Upper lobe of left lung (tissue), 6 donors: ENCODE measurements at regions not wholly inside any gene's neighbourhood (a gene's known extent, or its start where the extent isn't known, plus 50 kb on each side); places are given as distances from the start of the nearest gene placed in this dataset.

Source experiments
- ATAC-seq, 2 donors: fragments of 200-7000 bp; cut with Tn5 transposase; one replicate each; pipeline ENCODE4 v1.9.1; 2022; ENCODE audit warnings: mild to moderate bottlenecking in 2 of 2, moderate library complexity in 2 of 2; ENCODE audit not compliant: low FRiP score in 2 of 2
- DNase-seq, 2 donors: peaks; one replicate each; pipeline ENCODE4 v3.0.0-alpha.2; 2019 to 2020
- H3K27ac ChIP-seq, 4 donors: fragments of 200-600 bp; sonication (generic); one replicate each; pipeline ENCODE4 v1.5.1; 2016 to 2019
- H3K27me3 ChIP-seq, 4 donors: fragments of 200-600 bp; sonication (generic); one replicate each; pipeline ENCODE4 v1.5.1; 2017 to 2019
- H3K36me3 ChIP-seq, 4 donors: fragments of 200-600 bp; sonication (generic); one replicate each; pipeline ENCODE4 v1.5.1; 2016 to 2019
- H3K4me1 ChIP-seq, 4 donors: fragments of 200-600 bp; sonication (generic); one replicate each; pipeline ENCODE4 v1.5.1; 2018 to 2019
- H3K4me3 ChIP-seq, 4 donors: fragments of 200-600 bp; sonication (generic); one replicate each; pipeline ENCODE4 v1.5.1; 2017 to 2019; ENCODE audit warnings: mild to moderate bottlenecking in 2 of 4, moderate library complexity in 1 of 4
- H3K9me3 ChIP-seq, 4 donors: fragments of 200-600 bp; sonication (generic); one replicate each; pipeline ENCODE4 v1.5.1; 2018 to 2019
- CTCF ChIP-seq, 6 experiments: fragments of 450-650 bp in 4 of 6; fragments of 200-600 bp in 2 of 6; sonication (generic) in 2 of 6; IDR thresholded peaks; one replicate each; pipeline ENCODE4 v1.5.1; 2016 to 2019; ENCODE audit warnings: antibody characterized with exemption in 6 of 6
- EP300 ChIP-seq, 4 donors: sonication (generic); formaldehyde crosslinking; IDR thresholded peaks; one replicate each; pipeline ENCODE4 v1.5.1; 2017; ENCODE audit warnings: antibody characterized with exemption in 4 of 4, control low read depth in 2 of 4
- POLR2A ChIP-seq, 4 donors: fragments of 450-650 bp; IDR thresholded peaks; one replicate each; pipeline ENCODE4 v1.5.1; 2016 to 2017; ENCODE audit warnings: antibody characterized with exemption in 4 of 4, mild to moderate bottlenecking in 2 of 4
- POLR2AphosphoS5 ChIP-seq, 2 donors: sonication (generic); formaldehyde crosslinking; IDR thresholded peaks; one replicate each; pipeline ENCODE4 v1.5.1; 2017; ENCODE audit warnings: antibody characterized with exemption in 2 of 2
- WGBS, 2 donors: methylation state at CpG; one replicate each; pipeline ENCODE4 v1.1.5; 2017 to 2018; 5-methylcytosine and 5-hydroxymethylcytosine counted together
- donor health status: DM: no; HTN: no; CAD: no; lungs with moderate emphysema.
- donor health status: DM: no; HTN: yes; CAD: no; lungs with severe emphysema.

DNA sequence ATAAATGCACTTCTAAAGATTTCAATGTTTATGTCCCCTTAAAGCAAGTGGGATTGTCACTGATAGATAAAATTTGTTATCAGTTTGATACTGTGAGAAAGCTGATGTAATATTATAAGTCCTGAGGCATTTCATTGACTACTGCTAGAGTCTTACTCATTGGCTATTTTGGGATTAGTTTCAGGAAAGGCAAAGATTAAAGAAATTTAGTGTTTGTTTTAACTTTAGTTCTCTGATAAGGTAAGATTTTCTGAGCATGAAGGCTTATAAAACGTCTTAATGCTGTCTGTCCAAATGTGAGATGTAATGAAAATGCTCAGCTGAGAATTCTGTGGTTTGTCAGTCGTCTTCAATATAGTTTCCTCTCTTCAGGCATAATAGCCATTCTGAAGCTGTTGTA lies 886.4 kb upstream of the CDH2 start:
- ATAC-seq = no peak
- H3K4me1 ChIP-seq = no peaks in the 10 kb centered on the region
- H3K4me3 ChIP-seq = no peak overlapping the region
- WGBS, 2 donors = 25 to 30% methylated on average over 2 of the region's 2 CpGs
- no peaks in the 10 kb centered on the region for H3K27me3 ChIP-seq
- H3K36me3 ChIP-seq = no peaks in the 10 kb centered on the region
- no peaks in the 10 kb centered on the region for H3K9me3 ChIP-seq
- TF ChIP-seq EP300 (IDR thresholded peaks at IDR 0.05) (no peak), POLR2A (IDR thresholded peaks at IDR 0.05) (no peak), CTCF (IDR thresholded peaks at IDR 0.05) (no peak)
- DNase-seq = no peak
- H3K27ac ChIP-seq = no peak overlapping the region

DNA sequence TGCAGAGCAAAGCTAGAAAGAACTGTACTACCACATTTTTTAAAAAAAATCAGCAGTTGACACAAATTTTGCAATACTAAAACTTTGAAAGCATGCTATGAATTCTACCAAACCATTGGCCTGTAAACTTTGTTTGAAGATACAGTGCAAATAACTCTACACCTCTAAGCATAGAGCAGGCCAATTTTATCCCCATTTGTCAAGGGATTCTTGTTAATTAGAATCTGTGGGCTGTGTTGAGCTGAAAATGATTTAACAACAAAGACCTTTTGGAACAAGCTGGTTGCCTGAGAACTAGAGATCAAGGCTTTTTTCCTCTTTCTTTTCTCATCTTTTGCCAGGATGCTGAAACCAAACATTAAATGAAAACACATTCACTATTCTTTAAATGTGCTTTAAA lies 886.0 kb upstream of the CDH2 start:
- no peaks in the 10 kb centered on the region for H3K36me3 ChIP-seq
- H3K27me3 ChIP-seq = no peaks in the 10 kb centered on the region
- no peak for ATAC-seq
- no peak overlapping the region for H3K27ac ChIP-seq
- H3K4me3 ChIP-seq = no peak overlapping the region
- H3K4me1 ChIP-seq = no peaks in the 10 kb centered on the region
- DNase-seq = no peak
- TF ChIP-seq POLR2AphosphoS5 (IDR thresholded peaks at IDR 0.05) (no peak), EP300 (IDR thresholded peaks at IDR 0.05) (no peak), CTCF (IDR thresholded peaks at IDR 0.05) (no peak), POLR2A (IDR thresholded peaks at IDR 0.05) (no peak)
- no peaks in the 10 kb centered on the region for H3K9me3 ChIP-seq

- no peaks in the 10 kb centered on the region for H3K27me3 ChIP-seq
- no peak overlapping the region for H3K4me3 ChIP-seq
- no peaks in the 10 kb centered on the region for H3K9me3 ChIP-seq
- H3K4me1 ChIP-seq = peaks cover 0 to 6% (median 0%) of the 10 kb centered on the region in 4 donors
- H3K36me3 ChIP-seq = no peaks in the 10 kb centered on the region
- H3K27ac ChIP-seq = no peak overlapping the region
- 28 to 42% methylated on average over 1 of the region's 1 CpG for WGBS, 2 donors
- no peak for DNase-seq
- TF ChIP-seq CTCF (IDR thresholded peaks at IDR 0.05) (no peak), EP300 (IDR thresholded peaks at IDR 0.05) (no peak), POLR2AphosphoS5 (IDR thresholded peaks at IDR 0.05) (no peak), POLR2A (IDR thresholded peaks at IDR 0.05) (no peak)
- ATAC-seq = no peak
Observed at GRCh38 chr18:29060349-29060748, 883.4 kb upstream of the CDH2 start.

- H3K36me3 ChIP-seq = no peaks in the 10 kb centered on the region
- TF ChIP-seq EP300 (IDR thresholded peaks at IDR 0.05) = no peak
- no peak for TF ChIP-seq POLR2A (IDR thresholded peaks at IDR 0.05)
- no peak for TF ChIP-seq CTCF (IDR thresholded peaks at IDR 0.05)
- no peak for TF ChIP-seq POLR2AphosphoS5 (IDR thresholded peaks at IDR 0.05)
- no peak overlapping the region for H3K4me3 ChIP-seq
- ATAC-seq (no peak), DNase-seq (no peak)
- no peaks in the 10 kb centered on the region for H3K9me3 ChIP-seq
- peaks cover 0 to 6% (median 0%) of the 10 kb centered on the region in 4 donors for H3K4me1 ChIP-seq
- no peak overlapping the region for H3K27ac ChIP-seq
- no peaks in the 10 kb centered on the region for H3K27me3 ChIP-seq
Observed at GRCh38 chr18:29057703-29058102, 880.8 kb upstream of the CDH2 start.

- Histone ChIP-seq H3K27me3 (no peaks in the 10 kb centered on the region), H3K4me3 (no peak overlapping the region), H3K9me3 (no peaks in the 10 kb centered on the region), H3K4me1 (peaks cover 0 to 6% (median 0%) of the 10 kb centered on the region in 4 donors), H3K36me3 (no peaks in the 10 kb centered on the region), H3K27ac (no peak overlapping the region)
- 66 to 69% methylated on average over 2 of the region's 2 CpGs for WGBS, 2 donors
- no peak for TF ChIP-seq POLR2A (IDR thresholded peaks at IDR 0.05)
- no peak for TF ChIP-seq EP300 (IDR thresholded peaks at IDR 0.05)
- TF ChIP-seq POLR2AphosphoS5 (IDR thresholded peaks at IDR 0.05) = no peak
- ATAC-seq (no peak), DNase-seq (no peak)
Observed at GRCh38 chr18:29056800-29057199, 879.9 kb upstream of the CDH2 start.
